Caco-2 (cell line): ENCODE measurements at regions not wholly inside any gene's neighbourhood (a gene's known extent, or its start where the extent isn't known, plus 50 kb on each side); places are given as distances from the start of the nearest gene placed in this dataset.
"Not testable (repeated sequence)": the region's sequence is repeated elsewhere in the genome, so short reads cannot be mapped to it uniquely, and the experiment has no call there.

ENCODE experiments used
- BruUV-seq: library from RNA; stranded (reverse); fragments of 400-500 nt; replicated peaks from 2 replicates; lab custom pipeline; 2021; lab: Mats Ljungman, UMichigan
- CTCF ChIA-PET: fragments of 300-600 bp; sonication (Branson Sonifier 250); formaldehyde crosslinking; loops from one replicate; lab custom pipeline; 2022; ENCODE audit warnings: antibody characterized with exemption; lab: Charles Lee
- POLR2A ChIA-PET: fragments of 300-600 bp; sonication (Branson Sonifier 250); formaldehyde crosslinking; loops from one replicate; lab custom pipeline; 2022; ENCODE audit warnings: antibody characterized with exemption; lab: Charles Lee
- DNase-seq, 2 experiments: peaks; one replicate each; pipeline versions ENCODE4 v3.0.0 to v3.0.0-alpha.2; 2020 to 2022
- H3K27me3 ChIP-seq: replicated peaks from 2 replicates; pipeline ENCODE4 v1.6.0; 2011; ENCODE audit warnings: low read length; ENCODE audit not compliant: control insufficient read depth, insufficient read depth
- H3K36me3 ChIP-seq: 2 replicates; pipeline ENCODE4 v1.5.1; 2011; ENCODE audit warnings: low read length; ENCODE audit not compliant: control insufficient read depth, insufficient read depth
- H3K4me1 ChIP-seq: fragments of 250-450 bp; sonication (Bioruptor Pico); 2 replicates; pipeline ENCODE4 v1.5.1; 2020; ENCODE audit warnings: mild to moderate bottlenecking
- H3K4me3 ChIP-seq: 2 replicates; pipeline ENCODE4 v1.5.1; 2011; ENCODE audit warnings: low read depth, mild to moderate bottlenecking, control low read depth, low read length
- H3K9me3 ChIP-seq: fragments of 250-450 bp; sonication (Bioruptor Pico); 2 replicates; pipeline ENCODE4 v1.5.1; 2020; ENCODE audit warnings: mild to moderate bottlenecking, moderate library complexity
- H3K27ac Mint-ChIP-seq: one replicate; pipeline ENCODE4 v1.8.0; 2022; ENCODE audit warnings: mixed read lengths; ENCODE audit not compliant: unreplicated experiment
- H3K27me3 Mint-ChIP-seq: one replicate; pipeline ENCODE4 v1.8.0; 2022; ENCODE audit warnings: mixed read lengths; ENCODE audit not compliant: insufficient read depth, unreplicated experiment
- H3K36me3 Mint-ChIP-seq: one replicate; pipeline ENCODE4 v1.8.0; 2022; ENCODE audit warnings: mild to moderate bottlenecking, mixed read lengths; ENCODE audit not compliant: insufficient read depth, unreplicated experiment
- H3K4me1 Mint-ChIP-seq: one replicate; pipeline ENCODE4 v1.8.0; 2022; ENCODE audit warnings: low read depth, mixed read lengths; ENCODE audit not compliant: unreplicated experiment
- H3K4me3 Mint-ChIP-seq: one replicate; pipeline ENCODE4 v1.8.0; 2022; ENCODE audit warnings: mild to moderate bottlenecking, moderate library complexity, mixed read lengths; ENCODE audit not compliant: unreplicated experiment
- H3K9me3 Mint-ChIP-seq: one replicate; pipeline ENCODE4 v1.8.0; 2022; ENCODE audit warnings: mixed read lengths; ENCODE audit not compliant: unreplicated experiment
- intact Hi-C: fragments of 100-400 bp; cut with micrococcal nuclease; formaldehyde crosslinking; loops from one replicate; pipeline ENCODE4 v1.10.0; 2022; ENCODE audit not compliant: unreplicated experiment
- TF ChIP-seq, protein P1 (sequence below), 2 experiments: fragments of 200-600 bp in 1 of 2; IDR thresholded peaks; 1 replicate in 1 of 2; 2 replicates in 1 of 2; pipeline versions ENCODE4 v1.5.1 to v1.8.0; 2011 to 2022; ENCODE audit warnings: antibody characterized with exemption in 1 of 2, control low read depth in 1 of 2, inconsistent platforms in 1 of 2, low read depth in 1 of 2, low read length in 1 of 2, mild to moderate bottlenecking in 1 of 2, moderate library complexity in 1 of 2; ENCODE audit not compliant: insufficient read depth in 1 of 2, severe bottlenecking in 1 of 2, unreplicated experiment in 1 of 2

DNA sequence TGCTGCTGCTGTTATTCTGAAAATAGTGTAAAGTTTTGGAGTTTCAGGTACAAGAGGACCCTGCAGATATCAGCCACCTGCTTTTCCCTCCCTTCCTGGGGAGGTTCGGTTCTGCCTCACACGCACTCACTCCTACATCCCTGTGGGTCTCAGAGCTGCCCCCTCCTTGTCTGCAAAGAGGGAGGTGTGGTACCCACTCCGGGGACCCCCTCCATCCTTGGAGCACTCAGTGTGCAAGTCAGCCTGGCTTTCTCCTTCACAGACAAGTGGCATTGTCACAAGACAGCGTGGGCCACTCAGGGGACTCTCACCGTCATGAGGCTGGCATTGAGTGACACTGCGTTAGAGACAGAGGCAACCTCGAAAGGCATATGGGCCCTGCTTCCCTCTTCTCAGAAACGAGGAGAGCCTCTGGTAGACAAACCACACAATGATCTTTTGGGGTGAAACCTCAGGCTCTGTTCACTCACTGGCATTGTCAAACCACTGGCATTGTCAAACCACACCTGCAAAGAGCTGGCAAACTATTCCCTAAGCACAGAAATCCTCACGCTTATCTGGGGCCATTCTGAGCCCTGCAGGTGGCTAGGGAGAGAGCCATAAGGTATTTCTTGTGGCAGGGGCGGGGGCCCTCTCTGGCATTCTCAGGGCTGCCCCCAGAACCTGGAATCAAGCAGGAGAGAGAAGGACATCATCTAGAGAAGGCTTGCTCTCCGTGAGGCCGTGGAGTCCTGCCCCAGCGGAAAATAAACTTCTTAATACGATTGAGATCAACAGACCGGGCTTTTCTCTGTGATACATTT lies 285.0 kb downstream of the SHOX start:
- H3K27me3 Mint-ChIP-seq, result no peaks in the 10 kb centered on the region
- H3K36me3 ChIP-seq, result no peaks in the 10 kb centered on the region
- ChIA-PET CTCF (no interaction called here), POLR2A (no interaction called here)
- H3K4me1 Mint-ChIP-seq, result no peaks in the 10 kb centered on the region
- no TSS peak for BruUV-seq
- DNase-seq, result no peak
- H3K36me3 Mint-ChIP-seq, result peaks cover 7% of the 10 kb centered on the region
- H3K4me1 ChIP-seq, result no peaks in the 10 kb centered on the region
- H3K9me3 Mint-ChIP-seq, result peaks cover 28% of the 10 kb centered on the region
- intact Hi-C loops, result no loop called here
- no peaks in the 10 kb centered on the region for H3K27me3 ChIP-seq
- no peak overlapping the region for H3K27ac Mint-ChIP-seq
- TF ChIP-seq, protein P1, sequence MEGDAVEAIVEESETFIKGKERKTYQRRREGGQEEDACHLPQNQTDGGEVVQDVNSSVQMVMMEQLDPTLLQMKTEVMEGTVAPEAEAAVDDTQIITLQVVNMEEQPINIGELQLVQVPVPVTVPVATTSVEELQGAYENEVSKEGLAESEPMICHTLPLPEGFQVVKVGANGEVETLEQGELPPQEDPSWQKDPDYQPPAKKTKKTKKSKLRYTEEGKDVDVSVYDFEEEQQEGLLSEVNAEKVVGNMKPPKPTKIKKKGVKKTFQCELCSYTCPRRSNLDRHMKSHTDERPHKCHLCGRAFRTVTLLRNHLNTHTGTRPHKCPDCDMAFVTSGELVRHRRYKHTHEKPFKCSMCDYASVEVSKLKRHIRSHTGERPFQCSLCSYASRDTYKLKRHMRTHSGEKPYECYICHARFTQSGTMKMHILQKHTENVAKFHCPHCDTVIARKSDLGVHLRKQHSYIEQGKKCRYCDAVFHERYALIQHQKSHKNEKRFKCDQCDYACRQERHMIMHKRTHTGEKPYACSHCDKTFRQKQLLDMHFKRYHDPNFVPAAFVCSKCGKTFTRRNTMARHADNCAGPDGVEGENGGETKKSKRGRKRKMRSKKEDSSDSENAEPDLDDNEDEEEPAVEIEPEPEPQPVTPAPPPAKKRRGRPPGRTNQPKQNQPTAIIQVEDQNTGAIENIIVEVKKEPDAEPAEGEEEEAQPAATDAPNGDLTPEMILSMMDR (IDR thresholded peaks at IDR 0.05; ENCODE audit: insufficient read depth in 1 of 2, low read depth in 1 of 2, low read length in 1 of 2, severe bottlenecking in 1 of 2, unreplicated experiment in 1 of 2), result no peak
- H3K4me3 Mint-ChIP-seq, result no peak overlapping the region
- no peaks in the 10 kb centered on the region for H3K9me3 ChIP-seq
- H3K4me3 ChIP-seq, result no peak overlapping the region

- H3K36me3 Mint-ChIP-seq, result peaks cover 7% of the 10 kb centered on the region
Measured at GRCh38 chrX:914206-914605, 283.6 kb downstream of the SHOX start.

GRCh38 chrX:912677-913076 lies 282.1 kb downstream of the SHOX start:
- no TSS peak for BruUV-seq
- no peak for DNase-seq
- Histone ChIP-seq H3K9me3 (no peaks in the 10 kb centered on the region), H3K4me3 (no peak overlapping the region), H3K4me1 (no peaks in the 10 kb centered on the region), H3K27me3 (no peaks in the 10 kb centered on the region), H3K36me3 (no peaks in the 10 kb centered on the region)
- ChIA-PET POLR2A (no interaction called here), CTCF (no interaction called here)
- Mint-ChIP-seq H3K4me1 (no peaks in the 10 kb centered on the region), H3K9me3 (peaks cover 42% of the 10 kb centered on the region), H3K27me3 (no peaks in the 10 kb centered on the region), H3K36me3 (peaks cover 7% of the 10 kb centered on the region), H3K4me3 (no peak overlapping the region), H3K27ac (no peak overlapping the region)
- TF ChIP-seq, protein P1 (IDR thresholded peaks at IDR 0.05; ENCODE audit: insufficient read depth in 1 of 2, low read depth in 1 of 2, low read length in 1 of 2, severe bottlenecking in 1 of 2, unreplicated experiment in 1 of 2), result no peak
- intact Hi-C loops, result no loop called here

More at GRCh38 chrX:914206-914605, 283.6 kb downstream of the SHOX start:
- no peak for DNase-seq
- H3K4me1 Mint-ChIP-seq, result no peaks in the 10 kb centered on the region
- no TSS peak for BruUV-seq
- H3K4me3 ChIP-seq, result no peak overlapping the region
- CTCF ChIA-PET, result no interaction called here
- no peaks in the 10 kb centered on the region for H3K27me3 Mint-ChIP-seq
- intact Hi-C loops, result no loop called here
- no peak overlapping the region for H3K27ac Mint-ChIP-seq
- TF ChIP-seq, protein P1 (IDR thresholded peaks at IDR 0.05; ENCODE audit: insufficient read depth in 1 of 2, low read depth in 1 of 2, low read length in 1 of 2, severe bottlenecking in 1 of 2, unreplicated experiment in 1 of 2), result no peak
- no peaks in the 10 kb centered on the region for H3K9me3 ChIP-seq
- H3K9me3 Mint-ChIP-seq, result peaks cover 36% of the 10 kb centered on the region
- no peak overlapping the region for H3K4me3 Mint-ChIP-seq
- no peaks in the 10 kb centered on the region for H3K27me3 ChIP-seq
- H3K36me3 ChIP-seq, result no peaks in the 10 kb centered on the region
- POLR2A ChIA-PET, result no interaction called here
- H3K4me1 ChIP-seq, result no peaks in the 10 kb centered on the region

DNA sequence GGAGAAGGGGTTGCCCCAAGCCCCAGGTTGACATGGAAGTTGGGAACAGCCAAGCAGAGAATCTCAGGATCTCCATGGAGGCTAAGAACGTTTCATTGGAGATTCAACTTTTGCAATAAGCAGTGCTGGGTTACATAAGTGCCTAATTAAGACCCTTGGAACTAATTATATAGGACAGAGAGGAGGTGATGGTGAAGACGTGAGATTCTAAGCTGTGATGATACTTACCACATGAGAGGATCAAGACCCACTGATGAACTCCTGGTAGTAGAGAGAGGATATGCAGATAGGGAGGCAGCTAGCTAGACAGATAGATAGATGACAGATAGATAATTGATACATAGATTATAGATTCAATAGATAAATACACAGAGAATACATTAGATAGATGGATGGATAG lies 278.5 kb downstream of the SHOX start:
- H3K36me3 ChIP-seq, H3K4me3 ChIP-seq, H3K4me1 Mint-ChIP-seq, DNase-seq, H3K27me3 Mint-ChIP-seq, POLR2A ChIA-PET, H3K27ac Mint-ChIP-seq, H3K27me3 ChIP-seq, H3K4me1 ChIP-seq, CTCF ChIA-PET, H3K4me3 Mint-ChIP-seq, H3K9me3 ChIP-seq, intact Hi-C loops, BruUV-seq: not testable (repeated sequence)
- peaks cover 40% of the 10 kb centered on the region for H3K9me3 Mint-ChIP-seq
- H3K36me3 Mint-ChIP-seq, result peaks cover 12% of the 10 kb centered on the region
